SK-N-MC (cell line): ENCODE measurements at regions not wholly inside any gene's neighbourhood (a gene's known extent, or its start where the extent isn't known, plus 50 kb on each side); places are given as distances from the start of the nearest gene placed in this dataset.

Source experiments
- EZH2 ChIP-seq: fragments of 200-600 bp; sonication (generic); IDR thresholded peaks from one replicate; pipeline ENCODE4 v1.6.1; 2017; ENCODE audit warnings: antibody characterized with exemption
- FOXP2 ChIP-seq: optimal IDR thresholded peaks from 2 replicates; pipeline ENCODE3; 2011; ENCODE audit warnings: mild to moderate bottlenecking, moderate library complexity; ENCODE audit not compliant: insufficient read depth; ENCODE audit errors: extremely low read length, control extremely low read depth
- POLR2AphosphoS5 ChIP-seq: IDR thresholded peaks from 2 replicates; pipeline ENCODE4 v1.6.1; 2012; ENCODE audit warnings: mild to moderate bottlenecking, low read depth, low read length, borderline replicate concordance

GRCh38 chr10:131406676-131407392 lies 95.3 kb upstream of the TCERG1L start:
- TF ChIP-seq EZH2: no peak
- no peak for TF ChIP-seq POLR2AphosphoS5
- TF ChIP-seq FOXP2: no peak
